ENCODE measurements at regions not wholly inside any gene's neighbourhood (a gene's known extent, or its start where the extent isn't known, plus 50 kb on each side); places are given as distances from the start of the nearest gene placed in this dataset.
"Not testable (repeated sequence)": the region's sequence is repeated elsewhere in the genome, so short reads cannot be mapped to it uniquely, and the experiment has no call there.

- no peak overlapping the region for H3K18ac ChIP-seq (ENCODE audit: insufficient read length, low read depth, low read length)
- Mint-ChIP-seq H3K27me3 (ENCODE audit: low read depth) (no peaks in the 10 kb centered on the region), H3K36me3 (ENCODE audit: insufficient read depth in 1 of 3, low read depth in 3 of 3) (peaks cover 0 to 2% (median 0%) of the 10 kb centered on the region in 3 experiments; a peak in 2 of 7 replicates), H3K27ac (no peak overlapping the region), H3K4me3 (no peak overlapping the region), H3K9me3 (peaks cover 0 to 5% of the 10 kb centered on the region in 2 experiments; a peak in 4 of 5 replicates), H3K4me1 (peaks cover 2 to 3% of the 10 kb centered on the region in 2 experiments; a peak in 3 of 4 replicates)
- H4K8ac ChIP-seq (replicated peaks; ENCODE audit: insufficient read length, low read depth, low read length): no peak overlapping the region
- H3K27me3 ChIP-seq (ENCODE audit: insufficient read depth, low read length): no peaks in the 10 kb centered on the region
- H3K23ac ChIP-seq (ENCODE audit: insufficient read length, low read depth, low read length): no peak overlapping the region
- no peaks in the 10 kb centered on the region for H3K9me3 ChIP-seq (ENCODE audit: control insufficient read depth, low read depth, low read length)
- no peak overlapping the region for H3K14ac ChIP-seq (ENCODE audit: insufficient read depth, low read length)
- H3K4ac ChIP-seq (ENCODE audit: low read depth, low read length): no peak overlapping the region
- no peak overlapping the region for H2BK120ac ChIP-seq (ENCODE audit: low read depth, low read length, poor library complexity, severe bottlenecking)
- H2BK20ac ChIP-seq (ENCODE audit: low read depth, low read length, poor library complexity, severe bottlenecking): no peak overlapping the region
- no peaks in the 10 kb centered on the region for H3K4me1 ChIP-seq (ENCODE audit: insufficient read depth, low read length)
- H4K5ac ChIP-seq (ENCODE audit: insufficient read length, low read depth, low read length): no peak overlapping the region
- no peak overlapping the region for H3T11ph ChIP-seq (ENCODE audit: low read length)
- H3K56ac ChIP-seq (ENCODE audit: insufficient read length, low read depth, low read length): no peak overlapping the region
- H2BK12ac ChIP-seq (ENCODE audit: insufficient read length, low read depth, low read length): no peak overlapping the region
- H3K23me2 ChIP-seq (ENCODE audit: insufficient read length, low read depth, low read length, poor library complexity, severe bottlenecking): no peaks in the 10 kb centered on the region
- TF ChIP-seq CTCF (conservative IDR thresholded peaks at IDR 0.05): no peak
- no peak overlapping the region for H4K91ac ChIP-seq (ENCODE audit: insufficient read length, low read depth, low read length)
- H2BK5ac ChIP-seq (ENCODE audit: insufficient read length, low read length): no peak overlapping the region
- DNase-seq: no peak
- no peak overlapping the region for H2AFZ ChIP-seq (ENCODE audit: low read length)
- H4K20me1 ChIP-seq (ENCODE audit: control insufficient read depth, insufficient read depth, insufficient read length): no peaks in the 10 kb centered on the region
- no peaks in the 10 kb centered on the region for H3K79me2 ChIP-seq (ENCODE audit: insufficient read depth, low read length)
- H2BK15ac ChIP-seq (ENCODE audit: low read depth, low read length): no peak overlapping the region
- no peak overlapping the region for H2AK5ac ChIP-seq (ENCODE audit: insufficient read length, low read length)
- H3K27ac ChIP-seq (ENCODE audit: insufficient read length, low read depth, low read length): no peak overlapping the region
- H3K9ac ChIP-seq (ENCODE audit: extremely low read depth, insufficient read length, low read length): no peak overlapping the region
- no peak overlapping the region for H3K4me2 ChIP-seq (ENCODE audit: insufficient read depth, insufficient read length, low read length)
- H3K79me1 ChIP-seq (ENCODE audit: insufficient read depth, low read depth, low read length, poor library complexity, severe bottlenecking): no peaks in the 10 kb centered on the region
Observed at GRCh38 chr4:60729194-60729593, 470.9 kb upstream of the ADGRL3 start.

- WGBS (ENCODE audit: extremely low coverage, insufficient read length, low lambda C conversion rate): no CpG with 5 or more reads among the region's 3 CpGs
- not testable (repeated sequence) for H3K27ac ChIP-seq (ENCODE audit: insufficient read length, low read depth, low read length); H3K4ac ChIP-seq (ENCODE audit: low read depth, low read length); H3K9me3 ChIP-seq (ENCODE audit: control insufficient read depth, low read depth, low read length); H3K4me2 ChIP-seq (ENCODE audit: insufficient read depth, insufficient read length, low read length); H3K9me3 Mint-ChIP-seq; H4K5ac ChIP-seq (ENCODE audit: insufficient read length, low read depth, low read length); H4K91ac ChIP-seq (ENCODE audit: insufficient read length, low read depth, low read length); H3K79me2 ChIP-seq (ENCODE audit: insufficient read depth, low read length); DNase-seq; H2BK120ac ChIP-seq (ENCODE audit: low read depth, low read length, poor library complexity, severe bottlenecking); H4K8ac ChIP-seq (replicated peaks; ENCODE audit: insufficient read length, low read depth, low read length); H3K27me3 ChIP-seq (ENCODE audit: insufficient read depth, low read length); H4K20me1 ChIP-seq (ENCODE audit: control insufficient read depth, insufficient read depth, insufficient read length); H2BK20ac ChIP-seq (ENCODE audit: low read depth, low read length, poor library complexity, severe bottlenecking); H3K23me2 ChIP-seq (ENCODE audit: insufficient read length, low read depth, low read length, poor library complexity, severe bottlenecking); H3K27me3 Mint-ChIP-seq (ENCODE audit: low read depth); H2BK12ac ChIP-seq (ENCODE audit: insufficient read length, low read depth, low read length); H3K56ac ChIP-seq (ENCODE audit: insufficient read length, low read depth, low read length); H3K4me1 ChIP-seq (ENCODE audit: insufficient read depth, low read length); H2BK5ac ChIP-seq (ENCODE audit: insufficient read length, low read length); H3K4me1 Mint-ChIP-seq; H2AK5ac ChIP-seq (ENCODE audit: insufficient read length, low read length); H3K27ac Mint-ChIP-seq; H3K9ac ChIP-seq (ENCODE audit: extremely low read depth, insufficient read length, low read length); H3T11ph ChIP-seq (ENCODE audit: low read length); H3K18ac ChIP-seq (ENCODE audit: insufficient read length, low read depth, low read length); H3K4me3 Mint-ChIP-seq; H2AFZ ChIP-seq (ENCODE audit: low read length); H3K23ac ChIP-seq (ENCODE audit: insufficient read length, low read depth, low read length); H3K79me1 ChIP-seq (ENCODE audit: insufficient read depth, low read depth, low read length, poor library complexity, severe bottlenecking); H3K36me3 Mint-ChIP-seq (ENCODE audit: insufficient read depth in 1 of 3, low read depth in 3 of 3); H2BK15ac ChIP-seq (ENCODE audit: low read depth, low read length); H3K14ac ChIP-seq (ENCODE audit: insufficient read depth, low read length)
Observed at GRCh38 chr4:60729764-60730163, 470.4 kb upstream of the ADGRL3 start.

Measured in H9 (cell line).